ENCODE measurements at regions not wholly inside any gene's neighbourhood (a gene's known extent, or its start where the extent isn't known, plus 50 kb on each side); places are given as distances from the start of the nearest gene placed in this dataset.

- no peak for TF ChIP-seq POLR2AphosphoS5 (IDR thresholded peaks at IDR 0.05; ENCODE audit: borderline replicate concordance, low read depth, low read length)
- TF ChIP-seq EZH2 (IDR thresholded peaks at IDR 0.05): no peak
These were observed 174.5 kb downstream of the NKX6-1 start for GRCh38 chr4:84324303-84325245.
